ENCODE measurements at regions not wholly inside any gene's neighbourhood (a gene's known extent, or its start where the extent isn't known, plus 50 kb on each side); places are given as distances from the start of the nearest gene placed in this dataset.

DNA sequence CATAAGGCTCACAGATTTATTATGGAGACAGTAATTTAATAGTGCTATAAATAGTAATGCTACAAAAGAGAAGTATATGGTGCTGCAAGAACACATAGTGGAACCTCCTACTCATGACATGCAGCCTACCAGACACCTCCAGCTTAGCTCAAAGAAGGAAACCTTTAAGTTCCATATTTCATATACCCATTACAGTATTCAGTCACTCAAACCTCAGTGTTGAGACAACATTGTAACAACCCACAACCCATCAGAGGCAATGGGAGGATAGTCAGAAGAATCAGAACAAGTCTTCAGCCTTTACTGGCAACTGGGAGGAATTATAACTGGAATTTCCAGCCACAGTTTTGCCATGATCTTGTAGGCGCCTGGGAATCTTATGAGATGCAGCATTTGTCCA, 186.3 kb upstream of the VSTM2A start:
- H3K9me3 ChIP-seq (ENCODE audit: control insufficient read depth in 2 of 2, insufficient read depth in 1 of 2, low read depth in 1 of 2, low read length in 1 of 2), result peaks cover 0 to 2% of the 10 kb centered on the region in 2 donors
- H3K4me1 ChIP-seq (ENCODE audit: control insufficient read depth in 3 of 3, insufficient read depth in 2 of 3, low read depth in 1 of 3, low read length in 2 of 3), result no peaks in the 10 kb centered on the region
- WGBS, 3 donors, result 66 to 76% (median 68%) methylated on average over 1 of the region's 1 CpG
- no peak overlapping the region for H3K4me3 ChIP-seq (ENCODE audit: low read depth in 1 of 3, low read length in 3 of 3)
- H3K36me3 ChIP-seq (ENCODE audit: control insufficient read depth in 3 of 3, insufficient read depth in 2 of 3, low read depth in 1 of 3, low read length in 3 of 3), result no peaks in the 10 kb centered on the region
- H3K27me3 ChIP-seq (ENCODE audit: control insufficient read depth in 3 of 3, insufficient read depth in 3 of 3, low read length in 3 of 3), result no peaks in the 10 kb centered on the region
- FAIRE-seq, result no peak
- DNase-seq, result no peak
- no peak overlapping the region for H3K27ac ChIP-seq (ENCODE audit: low read depth in 1 of 3, low read length in 2 of 3)

DNA sequence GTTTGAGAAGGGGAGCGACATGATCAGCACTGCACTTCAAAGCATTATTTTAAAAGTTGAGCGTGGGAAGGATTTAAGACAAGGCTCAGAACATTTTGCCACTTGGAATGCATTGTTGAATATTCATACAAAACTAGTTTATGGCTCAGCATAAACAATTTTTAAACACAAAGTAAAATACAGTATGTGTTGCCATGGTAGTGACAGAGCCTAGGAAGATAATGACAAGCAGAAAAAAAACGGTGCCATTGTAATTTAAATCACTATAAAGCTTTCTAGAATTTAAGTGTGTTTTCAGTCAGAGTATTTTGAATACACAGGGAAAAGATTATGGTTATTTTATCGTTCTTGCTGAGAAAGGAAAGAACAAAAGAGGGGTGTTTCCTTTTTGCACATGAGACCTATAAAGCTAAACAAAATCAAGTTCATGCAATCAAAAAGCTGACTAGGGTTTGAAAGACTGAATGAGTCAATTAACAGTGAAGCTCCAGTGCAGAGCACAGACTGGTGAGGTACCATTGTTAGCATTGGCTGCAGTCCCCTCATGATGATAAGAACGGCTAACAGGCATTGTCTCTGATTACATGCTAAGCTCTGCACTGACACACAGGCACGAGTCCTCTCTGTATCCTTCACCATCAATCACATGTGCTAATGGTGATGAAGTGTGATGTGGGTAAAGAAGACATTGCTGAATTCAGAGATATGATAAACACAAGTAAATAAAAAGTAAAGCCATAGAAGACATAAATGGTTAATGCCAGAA, 181.9 kb upstream of the VSTM2A start:
- FAIRE-seq (no peak), DNase-seq (no peak)
- no peaks in the 10 kb centered on the region for H3K27me3 ChIP-seq (ENCODE audit: control insufficient read depth in 3 of 3, insufficient read depth in 3 of 3, low read length in 3 of 3)
- H3K4me3 ChIP-seq (ENCODE audit: low read depth in 1 of 3, low read length in 3 of 3), result no peak overlapping the region
- H3K9me3 ChIP-seq (ENCODE audit: control insufficient read depth in 2 of 2, insufficient read depth in 1 of 2, low read depth in 1 of 2, low read length in 1 of 2), result peaks cover 0 to 2% of the 10 kb centered on the region in 2 donors
- no peaks in the 10 kb centered on the region for H3K4me1 ChIP-seq (ENCODE audit: control insufficient read depth in 3 of 3, insufficient read depth in 2 of 3, low read depth in 1 of 3, low read length in 2 of 3)
- H3K27ac ChIP-seq (ENCODE audit: low read depth in 1 of 3, low read length in 2 of 3), result no peak overlapping the region
- WGBS, 3 donors, result 54 to 57% (median 56%) methylated on average over 6 of the region's 6 CpGs
- no peaks in the 10 kb centered on the region for H3K36me3 ChIP-seq (ENCODE audit: control insufficient read depth in 3 of 3, insufficient read depth in 2 of 3, low read depth in 1 of 3, low read length in 3 of 3)

DNA sequence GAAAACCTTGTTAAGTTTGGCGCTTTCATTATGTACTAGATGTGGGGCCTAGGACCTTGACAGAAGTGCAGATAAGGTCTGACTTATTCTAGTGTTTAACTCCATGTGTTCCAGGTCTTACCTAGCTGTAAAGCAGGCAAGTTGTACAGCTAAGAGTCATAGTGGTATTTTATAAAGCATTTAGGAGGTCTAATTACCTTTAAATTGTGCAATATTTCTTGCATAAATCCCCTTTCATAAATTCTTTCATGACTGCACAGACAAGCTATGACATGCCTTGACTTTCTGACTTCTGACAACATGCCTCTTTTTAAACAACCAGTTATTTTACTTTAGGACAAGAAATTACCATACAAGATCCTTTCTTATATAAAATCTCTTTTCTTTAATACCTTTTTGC, 151.6 kb upstream of the VSTM2A start:
- H3K4me1 ChIP-seq (ENCODE audit: control insufficient read depth in 3 of 3, insufficient read depth in 2 of 3, low read depth in 1 of 3, low read length in 2 of 3), result no peaks in the 10 kb centered on the region
- H3K27me3 ChIP-seq (ENCODE audit: control insufficient read depth in 3 of 3, insufficient read depth in 3 of 3, low read length in 3 of 3), result no peaks in the 10 kb centered on the region
- H3K27ac ChIP-seq (ENCODE audit: low read depth in 1 of 3, low read length in 2 of 3), result no peak overlapping the region
- H3K36me3 ChIP-seq (ENCODE audit: control insufficient read depth in 3 of 3, insufficient read depth in 2 of 3, low read depth in 1 of 3, low read length in 3 of 3), result no peaks in the 10 kb centered on the region
- no peak for FAIRE-seq
- 69 to 87% (median 81%) methylated on average over 1 of the region's 1 CpG for WGBS, 3 donors
- DNase-seq, result no peak
- H3K4me3 ChIP-seq (ENCODE audit: low read depth in 1 of 3, low read length in 3 of 3), result no peak overlapping the region
- peaks cover 0 to 4% of the 10 kb centered on the region in 2 donors for H3K9me3 ChIP-seq (ENCODE audit: control insufficient read depth in 2 of 2, insufficient read depth in 1 of 2, low read depth in 1 of 2, low read length in 1 of 2)

DNA sequence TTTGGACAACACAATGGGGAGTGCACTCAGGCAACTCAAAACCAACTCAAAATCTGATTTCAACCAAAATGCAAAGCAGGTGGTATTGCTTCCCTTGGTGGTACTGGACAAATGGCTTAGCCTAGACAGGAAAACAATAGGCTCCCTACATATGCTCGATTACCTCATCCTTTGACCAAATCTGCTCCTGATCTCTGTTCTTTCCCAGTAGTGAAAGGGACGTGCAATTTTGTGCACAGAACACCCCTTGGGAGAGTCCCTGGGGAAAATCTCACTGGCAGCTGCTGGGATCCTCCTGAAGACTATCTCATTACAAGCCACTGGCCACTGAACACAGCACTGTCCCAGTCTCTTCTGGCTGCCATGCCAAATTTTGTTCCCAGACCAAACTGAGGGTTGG, 149.2 kb upstream of the VSTM2A start:
- DNase-seq, result no peak
- peaks cover 0 to 4% of the 10 kb centered on the region in 2 donors for H3K9me3 ChIP-seq (ENCODE audit: control insufficient read depth in 2 of 2, insufficient read depth in 1 of 2, low read depth in 1 of 2, low read length in 1 of 2)
- H3K4me3 ChIP-seq (ENCODE audit: low read depth in 1 of 3, low read length in 3 of 3), result no peak overlapping the region
- no peaks in the 10 kb centered on the region for H3K4me1 ChIP-seq (ENCODE audit: control insufficient read depth in 3 of 3, insufficient read depth in 2 of 3, low read depth in 1 of 3, low read length in 2 of 3)
- H3K27ac ChIP-seq (ENCODE audit: low read depth in 1 of 3, low read length in 2 of 3), result no peak overlapping the region
- no peak for FAIRE-seq
- no peaks in the 10 kb centered on the region for H3K36me3 ChIP-seq (ENCODE audit: control insufficient read depth in 3 of 3, insufficient read depth in 2 of 3, low read depth in 1 of 3, low read length in 3 of 3)
- 48 to 68% (median 53%) methylated on average over 2 of the region's 2 CpGs for WGBS, 3 donors
- no peaks in the 10 kb centered on the region for H3K27me3 ChIP-seq (ENCODE audit: control insufficient read depth in 3 of 3, insufficient read depth in 3 of 3, low read length in 3 of 3)

DNA sequence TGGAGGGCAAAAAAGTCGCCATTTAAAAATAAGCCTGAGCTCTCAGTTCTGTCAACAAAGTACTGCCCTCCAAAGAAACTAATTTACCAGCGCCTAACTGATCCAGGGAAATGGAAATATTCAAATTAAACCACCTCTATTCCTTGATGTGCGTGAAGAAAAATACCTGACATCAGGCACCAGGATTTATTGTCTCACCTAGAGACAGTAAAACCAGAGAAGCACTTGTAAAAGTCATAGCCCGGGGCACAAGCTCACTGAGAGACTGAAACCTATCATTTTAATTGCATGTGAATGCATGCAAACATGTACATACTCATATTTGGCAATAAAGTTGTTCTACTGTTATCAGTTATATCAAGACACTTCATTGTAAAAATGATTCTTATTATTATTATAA, 147.3 kb upstream of the VSTM2A start:
- FAIRE-seq (no peak), DNase-seq (no peak)
- WGBS, 3 donors, result 84 to 90% (median 87%) methylated on average over 4 of the region's 4 CpGs
- Histone ChIP-seq H3K36me3 (ENCODE audit: control insufficient read depth in 3 of 3, insufficient read depth in 2 of 3, low read depth in 1 of 3, low read length in 3 of 3) (no peaks in the 10 kb centered on the region), H3K4me3 (ENCODE audit: low read depth in 1 of 3, low read length in 3 of 3) (no peak overlapping the region), H3K27ac (ENCODE audit: low read depth in 1 of 3, low read length in 2 of 3) (no peak overlapping the region), H3K27me3 (ENCODE audit: control insufficient read depth in 3 of 3, insufficient read depth in 3 of 3, low read length in 3 of 3) (no peaks in the 10 kb centered on the region), H3K4me1 (ENCODE audit: control insufficient read depth in 3 of 3, insufficient read depth in 2 of 3, low read depth in 1 of 3, low read length in 2 of 3) (no peaks in the 10 kb centered on the region), H3K9me3 (ENCODE audit: control insufficient read depth in 2 of 2, insufficient read depth in 1 of 2, low read depth in 1 of 2, low read length in 1 of 2) (peaks cover 0 to 4% of the 10 kb centered on the region in 2 donors)

DNA sequence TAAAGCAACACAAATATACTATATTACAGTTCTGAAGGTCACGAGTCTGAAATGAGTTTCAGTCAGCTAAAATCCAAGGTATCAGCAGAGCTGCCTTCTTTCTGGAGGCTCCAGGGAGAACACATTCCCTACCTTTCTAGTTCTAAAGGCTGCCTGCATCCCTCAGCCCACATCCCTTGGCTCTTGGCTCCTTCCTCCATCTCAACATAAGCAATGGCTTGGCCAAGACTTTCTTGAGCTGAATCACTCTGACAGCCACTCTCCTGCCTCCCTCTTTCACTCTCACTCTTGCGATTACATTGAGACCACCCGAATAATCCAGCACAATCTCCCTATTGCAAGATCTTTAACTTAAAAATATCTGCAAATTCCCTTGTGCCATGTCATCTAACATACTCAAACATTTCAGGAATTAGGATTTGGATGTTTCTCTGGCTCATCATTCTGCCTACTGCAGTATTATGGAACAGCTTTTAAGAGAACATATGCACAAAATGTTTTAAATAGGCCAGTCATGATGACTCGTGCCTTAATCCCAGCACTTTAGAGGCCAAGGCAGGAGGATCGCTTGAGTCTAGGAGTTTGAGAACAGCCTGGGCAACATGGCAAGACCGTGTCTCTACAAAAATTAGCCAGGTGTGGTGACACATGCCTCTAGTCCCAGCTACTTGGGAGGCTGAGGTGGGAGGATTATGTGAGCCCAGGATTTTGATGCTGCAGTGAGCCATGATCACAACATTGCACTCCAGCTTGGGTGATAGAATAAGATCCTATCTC, 144.2 kb upstream of the VSTM2A start:
- Histone ChIP-seq H3K9me3 (ENCODE audit: control insufficient read depth in 2 of 2, insufficient read depth in 1 of 2, low read depth in 1 of 2, low read length in 1 of 2) (no peaks in the 10 kb centered on the region), H3K27me3 (ENCODE audit: control insufficient read depth in 3 of 3, insufficient read depth in 3 of 3, low read length in 3 of 3) (no peaks in the 10 kb centered on the region), H3K4me3 (ENCODE audit: low read depth in 1 of 3, low read length in 3 of 3) (no peak overlapping the region), H3K4me1 (ENCODE audit: control insufficient read depth in 3 of 3, insufficient read depth in 2 of 3, low read depth in 1 of 3, low read length in 2 of 3) (no peaks in the 10 kb centered on the region), H3K27ac (ENCODE audit: low read depth in 1 of 3, low read length in 2 of 3) (no peak overlapping the region), H3K36me3 (ENCODE audit: control insufficient read depth in 3 of 3, insufficient read depth in 2 of 3, low read depth in 1 of 3, low read length in 3 of 3) (no peaks in the 10 kb centered on the region)
- FAIRE-seq, result no peak
- 86 to 92% (median 90%) methylated on average over 6 of the region's 6 CpGs for WGBS, 3 donors
- no peak for DNase-seq

DNA sequence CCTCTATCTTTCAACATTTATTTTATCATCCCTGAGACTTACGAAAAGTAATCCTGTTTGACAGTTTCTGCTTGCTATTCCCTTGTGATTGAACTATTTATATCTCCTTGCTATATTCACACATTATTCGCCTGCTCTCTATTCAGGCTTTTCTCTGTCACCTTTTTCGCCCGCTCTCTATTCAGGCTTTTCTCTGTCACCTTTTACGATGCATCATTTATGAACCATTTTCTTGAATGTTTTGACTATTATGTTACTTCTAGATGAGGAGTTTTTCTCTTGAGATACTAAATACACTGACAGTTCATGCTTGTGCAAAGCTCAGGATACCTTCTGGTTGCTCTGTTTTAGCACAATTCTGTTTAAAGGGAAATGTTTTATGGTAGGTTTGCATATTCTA, 143.3 kb upstream of the VSTM2A start:
- Histone ChIP-seq H3K27me3 (ENCODE audit: control insufficient read depth in 3 of 3, insufficient read depth in 3 of 3, low read length in 3 of 3) (no peaks in the 10 kb centered on the region), H3K9me3 (ENCODE audit: control insufficient read depth in 2 of 2, insufficient read depth in 1 of 2, low read depth in 1 of 2, low read length in 1 of 2) (no peaks in the 10 kb centered on the region), H3K27ac (ENCODE audit: low read depth in 1 of 3, low read length in 2 of 3) (no peak overlapping the region), H3K36me3 (ENCODE audit: control insufficient read depth in 3 of 3, insufficient read depth in 2 of 3, low read depth in 1 of 3, low read length in 3 of 3) (no peaks in the 10 kb centered on the region), H3K4me3 (ENCODE audit: low read depth in 1 of 3, low read length in 3 of 3) (no peak overlapping the region), H3K4me1 (ENCODE audit: control insufficient read depth in 3 of 3, insufficient read depth in 2 of 3, low read depth in 1 of 3, low read length in 2 of 3) (no peaks in the 10 kb centered on the region)
- 88 to 90% (median 88%) methylated on average over 5 of the region's 5 CpGs for WGBS, 3 donors
- DNase-seq (no peak), FAIRE-seq (no peak)

DNA sequence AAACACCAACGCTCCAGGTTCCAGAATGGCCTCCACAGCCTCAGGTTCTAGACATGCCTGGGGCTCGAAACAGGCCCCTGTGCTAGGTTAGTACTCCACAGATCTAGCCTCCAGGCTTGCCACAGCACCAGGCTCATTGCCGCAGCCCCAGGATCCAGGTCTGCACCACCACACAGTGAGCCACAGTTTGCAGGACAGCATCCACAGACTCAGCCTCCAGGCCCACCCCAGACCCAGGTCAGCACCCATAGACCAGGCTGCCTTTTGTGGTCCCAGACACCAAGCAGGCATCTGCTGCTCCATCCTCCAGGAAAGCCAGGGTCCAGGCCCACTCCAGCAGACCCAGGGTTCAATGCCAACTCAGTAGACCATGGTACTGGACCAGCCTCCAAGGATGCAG, 132.3 kb upstream of the VSTM2A start:
- H3K9me3 ChIP-seq (ENCODE audit: control insufficient read depth in 2 of 2, insufficient read depth in 1 of 2, low read depth in 1 of 2, low read length in 1 of 2), result peaks cover 0 to 12% of the 10 kb centered on the region in 2 donors
- 62 to 74% (median 66%) methylated on average over 3 of the region's 3 CpGs for WGBS, 3 donors
- H3K36me3 ChIP-seq (ENCODE audit: control insufficient read depth in 3 of 3, insufficient read depth in 2 of 3, low read depth in 1 of 3, low read length in 3 of 3), result no peaks in the 10 kb centered on the region
- FAIRE-seq (no peak), DNase-seq (no peak)
- no peaks in the 10 kb centered on the region for H3K4me1 ChIP-seq (ENCODE audit: control insufficient read depth in 3 of 3, insufficient read depth in 2 of 3, low read depth in 1 of 3, low read length in 2 of 3)
- no peaks in the 10 kb centered on the region for H3K27me3 ChIP-seq (ENCODE audit: control insufficient read depth in 3 of 3, insufficient read depth in 3 of 3, low read length in 3 of 3)
- no peak overlapping the region for H3K4me3 ChIP-seq (ENCODE audit: low read depth in 1 of 3, low read length in 3 of 3)
- H3K27ac ChIP-seq (ENCODE audit: low read depth in 1 of 3, low read length in 2 of 3), result no peak overlapping the region

All from small intestine (tissue), 7 donors.